ENCODE measurements at regions not wholly inside any gene's neighbourhood (a gene's known extent, or its start where the extent isn't known, plus 50 kb on each side); places are given as distances from the start of the nearest gene placed in this dataset.
"Not testable (repeated sequence)": the region's sequence is repeated elsewhere in the genome, so short reads cannot be mapped to it uniquely, and the experiment has no call there.

DNA sequence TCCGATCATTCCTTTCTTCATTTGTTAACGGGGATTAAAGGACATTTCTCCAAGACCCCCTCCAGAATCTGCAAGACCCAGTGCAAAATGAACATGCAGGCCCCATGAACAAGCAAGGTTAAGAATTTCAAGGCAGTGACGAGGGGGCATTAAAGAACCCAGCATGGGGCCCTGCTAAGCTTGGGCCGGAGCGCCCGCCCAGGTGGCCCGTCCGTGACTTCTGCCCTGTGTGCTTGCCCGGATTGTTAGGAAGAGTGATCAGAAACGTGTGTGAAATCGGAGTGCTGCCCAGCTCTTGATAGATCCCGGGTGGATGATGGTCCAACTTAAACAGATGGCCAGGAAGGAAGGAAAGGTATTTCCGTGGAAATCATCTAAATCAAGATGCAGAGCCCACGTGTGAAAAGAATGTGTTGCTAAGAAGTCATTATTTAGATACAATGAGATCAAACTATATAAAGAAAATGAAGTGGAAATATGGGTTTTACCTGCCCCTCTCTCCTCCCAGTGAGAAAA, 213.6 kb downstream of the KLF6 start:
- DNase-seq (ENCODE audit: low spot score): no peak

DNA sequence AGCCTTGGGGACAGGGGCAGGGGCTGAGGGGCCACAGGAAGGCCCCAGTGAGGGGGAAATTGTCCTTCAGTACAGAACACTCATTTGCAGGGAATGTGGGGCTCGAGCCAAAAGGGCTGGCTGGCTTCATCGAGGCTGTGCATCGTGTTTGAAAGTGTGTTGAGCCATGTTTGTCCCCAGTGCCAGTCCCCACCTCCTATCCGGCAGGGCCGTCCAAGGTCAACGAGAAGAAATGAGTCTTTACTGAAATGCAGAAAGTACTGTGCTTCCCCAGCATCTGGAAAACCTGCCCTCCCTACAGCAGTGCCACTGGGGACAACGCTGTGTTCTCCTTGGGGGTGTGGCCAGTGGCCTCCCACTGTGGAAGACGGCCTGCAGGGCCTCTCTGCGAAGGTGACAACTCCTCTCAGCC, 214.1 kb downstream of the KLF6 start:
- no peak for DNase-seq (ENCODE audit: low spot score)

GRCh38 chr10:3570131-3570729, 214.8 kb downstream of the KLF6 start:
- no peak for DNase-seq (ENCODE audit: low spot score)

GRCh38 chr10:3568983-3569382, 216.0 kb downstream of the KLF6 start:
- DNase-seq (ENCODE audit: low spot score): no peak

GRCh38 chr10:3568392-3568791, 216.6 kb downstream of the KLF6 start:
- no peak for DNase-seq (ENCODE audit: low spot score)

- DNase-seq (ENCODE audit: low spot score): no peak
Measured at GRCh38 chr10:3567291-3567963, 217.6 kb downstream of the KLF6 start.

DNA sequence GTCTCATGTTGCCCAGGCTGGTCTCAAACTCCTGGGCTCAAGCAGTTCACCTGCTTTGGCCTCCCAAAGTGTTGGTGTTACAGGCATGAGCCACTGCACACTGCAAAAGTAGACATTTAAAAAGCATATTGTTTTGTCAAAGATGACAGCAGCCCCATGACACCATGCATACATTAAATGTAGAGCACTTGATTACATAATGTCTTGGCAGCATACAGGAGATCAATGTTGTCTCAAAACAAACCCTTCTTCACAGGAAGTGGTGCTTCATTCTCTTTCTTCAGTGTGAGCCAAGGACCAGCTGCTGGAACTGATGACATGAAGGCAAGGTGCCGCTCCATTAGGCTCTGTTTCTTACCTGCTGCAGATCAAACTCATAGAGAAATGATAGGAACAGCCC, 218.4 kb downstream of the KLF6 start:
- DNase-seq (ENCODE audit: low spot score): no peak

- DNase-seq (ENCODE audit: low spot score): no peak
Measured at GRCh38 chr10:3564346-3565002, 220.5 kb downstream of the KLF6 start.

- DNase-seq (ENCODE audit: low spot score): no peak
Measured at GRCh38 chr10:3563298-3563697, 221.7 kb downstream of the KLF6 start.

DNA sequence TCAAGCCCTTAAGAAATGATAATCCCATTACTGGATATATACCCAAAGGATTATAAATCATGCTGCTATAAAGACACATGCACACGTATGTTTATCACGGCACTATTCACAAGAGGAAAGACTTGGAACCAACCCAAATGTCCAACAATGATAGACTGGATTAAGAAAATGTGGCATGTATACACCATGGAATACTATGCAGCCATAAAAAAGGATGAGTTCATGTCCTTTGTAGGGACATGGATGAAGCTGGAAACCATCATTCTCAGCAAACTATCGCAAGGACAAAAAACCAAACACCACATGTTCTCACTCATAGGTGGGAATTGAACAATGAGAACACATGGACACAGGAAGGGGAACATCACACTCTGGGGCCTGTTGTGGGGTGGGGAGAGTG, 224.4 kb downstream of the KLF6 start:
- not testable (repeated sequence) for DNase-seq (ENCODE audit: low spot score)

DNA sequence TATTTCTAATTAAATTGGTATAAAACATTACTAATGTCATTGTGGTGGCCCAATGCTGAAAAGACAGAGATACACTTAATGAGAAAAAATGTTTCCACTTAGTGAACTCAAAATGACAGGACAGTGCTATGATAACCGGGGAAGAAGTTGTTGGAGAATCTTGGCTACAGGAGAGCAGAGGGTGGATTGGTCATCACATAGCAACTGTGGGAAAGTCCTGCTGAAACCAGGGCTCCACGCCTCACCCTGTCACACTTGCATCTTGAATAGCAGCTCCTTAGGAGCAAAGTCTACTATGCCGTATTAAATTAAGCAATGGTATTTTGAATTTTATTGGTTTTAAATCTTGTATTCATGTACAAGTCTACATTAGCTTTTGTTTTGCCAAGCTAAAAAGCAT, 225.5 kb downstream of the KLF6 start:
- no peak for DNase-seq (ENCODE audit: low spot score)

DNA sequence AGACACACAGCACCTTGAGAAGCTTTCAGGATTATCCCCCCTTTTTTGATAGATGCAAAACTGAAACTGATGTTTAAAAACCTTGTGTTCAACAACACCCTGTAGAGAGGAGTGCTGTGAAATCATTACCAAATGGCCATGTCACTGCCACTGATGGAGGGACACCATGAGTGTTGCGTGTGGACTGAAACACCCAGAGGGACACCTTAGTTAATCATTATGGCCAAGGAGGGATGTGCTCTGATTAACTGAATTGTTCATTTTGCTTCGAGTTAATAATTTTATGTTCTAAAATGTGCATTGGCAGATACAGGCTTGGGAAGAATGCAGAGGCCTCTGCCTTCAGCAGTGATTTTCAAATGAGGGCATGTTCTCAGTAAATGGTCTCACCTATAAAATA, 226.0 kb downstream of the KLF6 start:
- DNase-seq (ENCODE audit: low spot score): no peak

DNA sequence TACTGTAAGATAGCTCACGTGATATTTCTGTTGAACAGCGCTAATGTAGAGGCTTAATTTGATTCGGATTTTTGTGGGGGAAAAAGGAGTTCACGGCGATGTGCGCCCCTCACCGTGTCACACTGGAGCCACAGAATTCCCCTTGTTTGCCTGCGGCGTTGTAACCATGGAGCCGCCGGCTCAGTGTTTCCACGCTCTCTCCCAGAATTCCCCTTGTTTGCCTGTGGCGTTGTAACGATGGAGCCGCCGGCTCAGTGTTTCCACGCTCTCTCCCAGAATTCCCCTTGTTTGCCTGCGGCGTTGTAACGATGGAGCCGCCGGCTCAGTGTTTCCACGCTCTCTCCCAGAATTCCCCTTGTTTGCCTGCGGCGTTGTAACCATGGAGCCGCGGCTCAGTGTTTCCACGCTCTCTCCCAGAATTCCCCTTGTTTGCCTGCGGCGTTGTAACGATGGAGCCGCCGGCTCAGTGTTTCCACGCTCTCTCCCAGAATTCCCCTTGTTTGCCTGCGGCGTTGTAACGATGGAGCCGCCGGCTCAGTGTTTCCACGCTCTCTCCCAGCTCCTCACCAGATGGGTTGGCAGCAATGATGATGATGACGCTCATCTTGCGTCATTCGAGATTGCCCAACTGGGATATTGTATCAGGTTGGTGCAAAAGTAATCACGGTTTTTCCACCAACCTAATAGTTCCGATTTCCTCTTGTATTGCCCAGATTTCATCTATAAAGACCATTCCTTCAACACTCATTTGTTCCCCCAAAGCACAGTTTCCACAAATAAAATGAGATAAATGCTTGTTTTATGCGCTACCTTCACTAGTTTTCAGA, 228.6 kb downstream of the KLF6 start:
- DNase-seq (ENCODE audit: low spot score): not testable (repeated sequence)

GRCh38 chr10:3554121-3554522, 230.9 kb downstream of the KLF6 start:
- DNase-seq (ENCODE audit: low spot score): no peak

DNA sequence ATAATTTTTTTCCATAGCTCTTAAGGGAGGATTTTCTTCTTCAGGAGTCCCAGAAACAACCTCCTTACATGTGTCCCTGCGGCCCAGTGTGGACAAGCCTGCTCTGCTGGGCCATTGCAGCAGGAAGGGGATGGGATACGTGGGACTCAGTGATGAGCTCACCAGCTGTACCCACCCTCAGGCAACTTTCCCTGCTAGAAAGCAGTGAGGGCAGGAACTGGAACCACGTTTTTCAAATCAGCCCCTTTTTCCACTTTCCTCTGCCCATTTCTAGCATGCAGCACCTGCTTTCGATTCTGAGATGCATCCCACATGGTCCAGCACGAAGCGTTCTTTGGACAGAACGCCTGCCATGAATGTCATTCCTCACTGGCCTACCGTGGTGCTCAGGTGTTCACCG, 232.7 kb downstream of the KLF6 start:
- DNase-seq (ENCODE audit: low spot score): no peak

DNA sequence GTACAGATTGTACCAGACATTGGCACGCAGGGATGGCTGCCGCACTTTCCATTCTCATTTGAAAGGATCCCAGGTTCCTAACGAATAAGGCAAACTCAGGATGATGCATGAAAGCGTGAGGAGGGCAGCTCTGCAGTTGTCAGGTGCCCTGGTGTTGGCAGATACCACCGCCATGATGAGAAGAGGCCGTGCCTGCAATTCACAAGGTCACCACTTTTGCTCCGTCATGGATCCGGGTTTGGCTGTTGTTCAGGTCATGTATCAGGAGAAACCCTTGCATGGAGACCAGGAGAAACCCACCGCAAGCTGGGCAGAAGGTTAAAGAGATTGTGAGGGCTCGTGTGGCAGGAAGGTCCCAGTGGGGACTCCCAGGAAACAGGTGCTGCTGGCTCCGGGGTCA, 233.2 kb downstream of the KLF6 start:
- no peak for DNase-seq (ENCODE audit: low spot score)

DNA sequence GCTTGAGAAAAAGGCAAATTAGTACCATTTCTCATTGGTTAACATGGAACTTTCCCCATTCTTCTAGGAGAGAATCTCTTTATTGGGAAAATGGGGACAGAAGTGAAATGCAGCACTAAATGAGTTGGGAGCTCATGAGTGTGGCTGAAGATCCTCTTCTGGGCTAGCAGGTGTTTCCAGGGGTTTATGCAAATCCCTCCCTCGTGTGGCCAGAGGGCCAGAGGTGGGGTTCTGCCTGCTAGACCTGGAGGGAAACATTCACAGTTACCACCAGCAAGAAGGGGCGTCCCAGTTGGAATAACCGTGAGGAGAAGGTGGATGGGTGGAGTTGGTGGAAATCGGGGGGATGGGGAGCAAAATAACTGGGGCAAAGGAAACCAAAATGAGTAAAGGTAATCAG, 235.9 kb downstream of the KLF6 start:
- no peak for DNase-seq (ENCODE audit: low spot score)

- no peak for DNase-seq (ENCODE audit: low spot score)
Measured at GRCh38 chr10:3548702-3549101, 236.3 kb downstream of the KLF6 start.

DNA sequence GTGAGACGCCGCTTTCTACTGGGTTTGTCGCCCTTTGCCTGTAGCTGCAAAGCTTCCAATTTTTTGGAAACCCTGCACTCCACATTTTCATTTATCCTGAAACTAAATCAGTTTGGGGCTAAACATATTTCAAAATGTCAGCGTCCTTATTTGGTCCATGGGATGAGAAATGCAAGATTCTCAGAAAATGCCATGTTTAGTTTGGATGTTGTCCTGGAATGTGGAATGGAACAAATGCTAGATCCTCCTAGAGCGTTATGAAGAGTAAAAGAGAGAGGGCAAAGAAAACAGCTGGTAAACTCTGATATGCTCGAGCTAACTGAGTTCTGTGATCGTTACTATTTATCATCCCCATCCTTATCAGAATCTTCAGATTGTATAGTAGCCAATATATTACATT, 236.9 kb downstream of the KLF6 start:
- DNase-seq (ENCODE audit: low spot score): no peak

DNA sequence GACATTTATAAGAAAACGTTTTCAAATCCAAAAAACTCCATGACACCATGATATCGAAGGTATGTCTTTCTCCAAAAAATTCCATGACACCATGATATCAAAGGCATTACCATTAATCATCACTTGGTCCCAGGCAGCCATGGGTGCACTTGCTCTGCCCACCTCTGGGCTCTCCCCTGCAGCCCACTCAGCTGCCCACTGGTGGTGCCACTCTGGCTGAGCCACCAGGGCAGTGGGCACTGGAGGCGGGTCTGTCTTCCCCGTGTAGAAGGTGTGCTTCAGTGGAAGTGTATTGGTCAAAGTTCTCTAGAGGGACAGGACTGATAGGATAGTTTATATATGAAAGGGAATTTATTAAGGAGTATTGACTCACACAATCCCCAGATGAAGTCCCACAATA, 240.4 kb downstream of the KLF6 start:
- DNase-seq (ENCODE audit: low spot score): no peak

- DNase-seq (ENCODE audit: low spot score): no peak
Measured at GRCh38 chr10:3542185-3542611, 242.8 kb downstream of the KLF6 start.

DNA sequence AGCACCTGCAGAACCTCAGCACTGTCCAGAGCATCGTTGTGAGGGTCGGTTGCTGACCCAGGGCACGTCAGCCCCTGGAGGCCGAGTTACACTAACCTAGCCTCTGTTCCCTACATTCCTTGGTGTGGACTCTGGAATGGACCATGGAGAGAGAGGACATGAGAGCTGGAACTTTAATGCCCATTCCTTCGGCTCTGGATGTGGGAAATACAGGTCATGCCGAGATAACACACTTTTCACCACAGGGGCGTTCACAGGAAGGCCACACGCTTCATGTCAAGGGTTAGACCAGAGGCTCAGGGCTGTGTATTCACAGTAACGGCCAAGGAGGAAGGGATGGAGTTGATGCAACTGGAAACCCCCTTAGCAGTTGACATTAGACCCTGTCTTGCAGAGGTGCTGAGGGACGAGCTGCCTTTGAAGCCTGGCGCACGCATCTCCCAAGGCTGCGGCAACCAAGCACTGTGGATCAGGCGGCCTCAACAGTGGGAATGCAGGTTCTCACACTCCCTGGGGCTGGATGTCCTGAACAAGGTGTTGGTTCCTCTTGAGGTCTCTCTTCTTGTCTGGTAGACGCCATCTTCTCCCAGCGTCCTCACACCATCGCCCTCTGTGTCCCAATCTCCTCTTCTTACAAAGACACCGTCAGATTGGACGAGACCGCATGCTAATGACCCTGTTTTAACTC, 245.2 kb downstream of the KLF6 start:
- DNase-seq (ENCODE audit: low spot score): no peak

All from ecto neural progenitor cell (in vitro differentiated cells).